ENCODE measurements at regions not wholly inside any gene's neighbourhood (a gene's known extent, or its start where the extent isn't known, plus 50 kb on each side); places are given as distances from the start of the nearest gene placed in this dataset.
"Not testable (repeated sequence)": the region's sequence is repeated elsewhere in the genome, so short reads cannot be mapped to it uniquely, and the experiment has no call there.

DNA sequence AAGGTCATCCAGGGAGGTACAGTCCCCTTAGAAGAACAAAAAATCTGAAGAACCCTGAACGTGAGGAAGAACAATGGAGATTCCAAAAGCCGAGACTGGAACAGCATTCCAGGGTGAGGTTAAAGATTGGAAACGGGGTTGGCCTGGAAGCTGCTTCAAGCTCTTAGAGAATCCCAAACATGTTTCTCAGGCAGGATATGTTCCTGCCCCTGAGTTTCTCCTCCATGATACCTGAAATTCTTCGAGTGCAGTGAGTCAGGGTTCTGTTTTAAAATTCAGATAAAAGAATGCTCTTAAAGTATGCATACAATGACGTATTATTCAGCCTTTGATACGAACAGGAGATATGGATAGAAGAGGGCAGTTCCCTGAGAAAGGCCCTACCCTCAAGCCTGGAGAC, 293.1 kb downstream of the HS3ST3B1 start:
- no peak for DNase-seq

DNA sequence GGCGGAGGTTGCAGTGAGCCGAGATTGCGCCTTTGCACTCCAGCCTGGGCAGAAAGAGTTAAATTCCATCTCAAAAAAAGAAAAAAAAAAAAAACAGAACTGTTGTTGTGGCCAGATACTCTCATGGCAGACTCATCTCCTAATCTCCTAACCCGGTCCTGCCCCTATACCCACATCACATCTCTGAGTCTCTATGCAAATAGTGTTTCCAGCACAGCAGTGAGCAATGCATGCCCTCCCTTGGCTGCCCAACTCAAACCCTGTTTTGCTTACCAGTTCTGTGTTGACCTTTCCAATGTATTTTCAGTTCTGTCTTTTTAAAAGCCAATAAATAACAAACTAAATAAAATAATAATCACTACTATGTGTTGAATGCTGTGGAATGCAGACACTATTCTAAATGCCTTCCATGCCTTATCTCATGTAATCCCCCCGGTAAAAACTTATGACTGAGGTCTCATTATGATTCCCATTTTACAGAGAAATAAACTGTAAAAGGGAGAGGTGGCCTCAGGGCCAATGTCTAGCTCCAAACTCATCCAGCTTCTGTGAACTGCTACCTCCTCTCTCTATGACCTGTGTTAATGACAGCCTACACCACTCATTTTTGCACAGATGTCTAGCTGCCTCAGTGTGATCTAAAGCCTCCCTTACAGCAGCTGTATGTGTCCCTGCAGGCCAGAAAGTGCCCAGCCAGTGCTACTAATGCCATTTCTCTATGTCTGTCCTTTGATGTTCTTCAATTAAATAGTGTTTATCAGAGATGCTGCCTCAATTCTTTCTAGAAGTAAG, 289.8 kb downstream of the HS3ST3B1 start:
- no peak for DNase-seq

DNA sequence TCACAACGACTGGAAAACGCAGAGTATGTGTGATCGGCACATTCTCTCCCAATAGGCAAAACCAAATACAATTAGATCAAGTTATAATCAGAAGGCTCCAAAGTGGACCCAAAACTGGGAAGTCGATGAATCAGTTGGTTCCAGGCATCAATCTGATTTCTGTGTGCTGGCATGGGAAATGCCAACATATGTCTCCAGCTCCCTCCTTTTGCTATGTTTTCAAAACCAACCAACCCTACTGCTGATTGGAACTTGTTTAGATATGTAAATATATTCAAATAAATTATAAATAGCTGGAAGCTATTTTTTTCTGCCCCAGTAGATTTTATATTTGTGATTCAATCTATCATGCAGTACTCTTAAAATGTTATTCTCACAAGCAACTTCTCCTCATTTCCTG, 284.2 kb downstream of the HS3ST3B1 start:
- DNase-seq: no peak

DNA sequence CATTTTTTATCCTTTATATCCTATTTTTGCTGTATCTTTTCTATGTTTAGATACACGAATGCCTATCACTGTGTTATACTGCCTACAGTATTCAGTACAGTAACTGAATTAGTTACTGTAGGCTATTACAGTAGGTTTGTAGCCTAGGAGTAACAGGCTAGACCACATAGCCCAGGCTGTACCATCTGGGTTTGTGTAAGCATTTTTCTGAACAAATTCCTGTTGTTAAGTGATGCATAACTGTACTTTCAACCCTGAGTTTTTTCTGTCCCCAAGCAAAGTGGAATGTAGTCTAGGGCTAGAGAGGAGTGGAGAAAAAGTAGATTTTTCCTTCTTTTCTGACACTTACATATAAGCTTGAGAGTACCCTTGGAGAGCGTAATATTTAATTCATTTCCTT, 282.1 kb downstream of the HS3ST3B1 start:
- DNase-seq: no peak

DNA sequence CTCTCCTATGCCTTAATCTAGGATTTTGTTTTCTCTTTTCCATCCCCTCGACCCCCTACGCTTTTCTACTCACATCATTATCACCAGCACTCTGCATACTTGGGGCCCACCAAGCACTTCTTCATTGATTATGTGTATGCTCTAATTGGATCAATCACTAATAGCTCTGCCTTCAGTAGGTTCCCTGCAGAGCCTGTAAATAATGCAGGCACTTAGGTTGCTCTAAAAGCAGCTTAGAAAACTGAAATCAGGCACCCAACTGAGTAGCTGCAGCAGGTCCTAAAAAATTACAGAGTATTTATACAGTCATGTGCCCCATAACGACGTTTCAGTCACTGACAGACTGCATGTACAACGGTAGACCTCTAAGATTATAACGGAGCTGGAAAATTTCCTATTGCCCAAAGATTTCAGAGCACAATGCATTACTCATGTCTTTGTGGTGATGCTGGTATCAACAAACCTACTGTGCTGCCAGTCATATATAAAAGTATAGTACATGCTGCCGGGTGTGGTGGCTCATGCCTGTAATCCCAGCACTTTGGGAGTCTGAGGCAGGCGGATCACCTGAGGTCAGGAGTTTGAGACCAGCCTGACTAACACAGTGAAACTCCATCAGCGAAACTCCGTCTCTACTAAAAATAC, 280.4 kb downstream of the HS3ST3B1 start:
- DNase-seq: no peak

DNA sequence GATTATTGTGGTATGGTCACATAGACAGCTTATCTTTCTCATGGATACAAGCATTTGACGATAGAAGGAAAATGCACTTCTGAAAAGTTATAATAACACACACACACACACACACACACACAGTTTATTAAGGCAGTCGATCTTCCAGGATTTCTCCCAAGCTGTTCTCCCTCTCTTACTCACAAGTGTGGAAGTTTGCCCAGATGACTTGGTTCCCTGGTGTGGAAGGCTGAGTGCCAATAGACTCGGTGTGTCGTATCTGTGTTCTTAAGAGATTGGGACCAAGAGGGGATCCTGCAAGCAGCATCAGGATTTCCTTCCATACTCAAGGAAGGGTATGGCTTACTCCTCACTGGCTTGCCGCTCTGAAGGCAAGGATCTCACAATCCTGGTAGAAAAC, 279.6 kb downstream of the HS3ST3B1 start:
- DNase-seq: no peak

DNA sequence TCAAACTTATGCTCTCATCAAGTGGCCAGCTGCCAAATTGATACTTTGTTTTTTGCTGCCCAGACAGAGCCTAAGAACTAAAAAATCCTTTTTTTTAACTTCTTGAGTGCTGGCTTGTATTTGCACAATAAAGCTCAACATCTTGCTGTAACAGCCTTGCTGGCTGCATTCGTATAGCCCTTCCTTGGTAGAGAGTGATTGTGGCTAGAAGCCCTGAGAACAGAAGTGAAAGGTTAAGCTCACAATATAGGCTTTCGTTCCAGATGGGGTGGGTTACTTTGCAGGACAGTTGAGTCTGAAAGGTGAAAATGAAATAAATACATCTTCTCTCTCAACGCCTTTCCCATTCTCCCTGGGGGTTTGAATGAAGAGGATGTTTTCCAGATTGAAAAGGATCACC, 278.8 kb downstream of the HS3ST3B1 start:
- no peak for DNase-seq

DNA sequence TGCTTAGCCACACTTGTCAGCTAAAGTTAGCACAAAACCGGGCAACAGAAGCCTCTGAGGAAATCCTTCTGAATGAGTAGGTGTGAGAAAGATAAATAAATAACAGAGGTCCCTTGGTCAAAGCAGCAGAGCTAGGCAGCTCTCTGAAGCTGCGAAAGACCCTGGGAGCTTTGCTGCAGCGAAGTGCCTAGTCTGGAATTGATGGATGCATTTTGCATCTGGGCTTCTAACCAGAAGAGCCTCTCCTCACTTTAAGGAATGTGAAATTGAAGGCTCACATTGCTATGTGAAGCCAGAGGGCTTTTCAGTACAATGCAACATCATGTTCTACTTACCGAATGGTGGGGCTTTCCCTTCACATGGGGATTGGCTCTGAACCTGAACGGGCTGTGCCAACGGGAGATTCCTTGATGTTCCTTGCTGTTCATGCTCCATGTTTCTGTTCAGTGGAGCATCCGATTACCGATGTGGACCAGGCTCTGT, 274.6 kb downstream of the HS3ST3B1 start:
- no peak for DNase-seq

DNA sequence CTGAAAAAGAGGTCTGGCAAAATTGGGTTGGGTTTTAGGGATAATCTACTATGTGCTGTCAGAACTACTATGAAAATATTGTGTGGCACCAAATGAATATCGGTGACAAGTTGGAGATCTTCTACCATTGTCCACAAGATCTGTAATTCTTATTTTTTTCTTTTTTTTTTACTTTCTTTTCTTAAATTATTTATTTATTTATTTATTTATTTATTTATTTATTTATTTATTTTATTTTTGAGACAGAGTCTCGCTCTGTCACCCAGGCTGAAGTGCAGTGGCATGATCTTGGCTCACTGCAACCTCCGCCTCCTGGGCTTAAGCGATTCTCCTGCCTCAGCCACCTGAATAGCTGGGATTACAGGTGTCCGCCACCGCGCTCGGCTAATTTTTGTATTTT, 259.4 kb downstream of the HS3ST3B1 start:
- DNase-seq: not testable (repeated sequence)

DNA sequence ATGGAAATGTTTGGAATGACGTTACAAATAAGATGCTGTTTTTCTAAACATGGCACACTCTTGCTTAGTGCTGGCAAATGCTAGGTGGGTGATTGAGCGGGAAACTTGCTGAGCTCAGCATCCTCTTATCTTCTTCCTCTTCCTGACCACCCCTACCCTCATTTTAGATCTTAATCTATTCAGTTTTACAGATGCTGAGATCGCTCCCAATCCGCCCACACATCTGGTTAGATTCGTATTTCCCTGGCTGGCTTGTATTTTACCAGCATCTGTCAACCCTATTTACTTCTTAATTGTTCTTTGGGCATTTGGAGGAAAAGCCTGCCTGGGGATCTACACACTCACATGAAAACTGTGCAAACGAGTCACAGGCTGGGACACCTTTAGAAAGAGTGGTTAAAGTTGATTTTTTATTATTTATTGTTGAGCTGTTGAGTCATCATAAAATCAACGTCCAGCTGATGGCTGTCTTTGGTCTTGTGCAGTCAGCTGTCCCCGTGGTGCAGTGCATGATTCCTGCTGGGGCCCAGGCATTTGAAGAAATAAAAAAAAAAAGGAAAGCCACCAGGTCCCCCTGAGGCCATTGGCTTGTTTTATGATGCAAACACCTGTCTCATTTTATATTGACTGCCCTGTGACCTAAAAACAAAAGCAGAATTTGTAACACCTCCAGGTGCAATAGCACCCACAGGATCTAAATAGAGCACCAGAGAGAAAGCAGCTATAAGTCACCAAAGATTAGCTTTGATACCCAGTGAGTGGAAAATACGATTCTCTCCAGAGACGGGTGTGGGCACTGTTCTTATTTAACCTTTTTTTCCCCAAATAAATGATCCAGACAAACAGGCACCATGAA, 258.6 kb downstream of the HS3ST3B1 start:
- DNase-seq: no peak

DNA sequence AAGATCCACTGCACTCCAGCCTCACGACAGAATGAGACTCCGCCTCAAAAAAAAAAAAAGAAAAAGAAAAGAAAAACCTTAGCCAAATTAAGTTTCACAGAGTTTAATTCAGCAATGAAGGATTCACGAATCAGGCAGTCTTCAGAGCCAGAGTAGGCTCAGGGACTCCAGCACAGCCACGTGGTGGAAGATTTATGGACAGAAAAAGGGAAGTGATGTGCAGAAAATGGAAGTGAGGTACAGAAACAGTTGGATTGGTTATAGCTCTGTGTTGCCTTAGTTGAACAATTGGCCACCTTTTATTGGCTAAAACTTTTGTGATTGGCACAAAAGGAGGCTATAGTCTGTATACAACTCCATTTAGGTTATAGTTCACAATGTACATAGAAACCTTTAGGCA, 256.6 kb downstream of the HS3ST3B1 start:
- no peak for DNase-seq

DNA sequence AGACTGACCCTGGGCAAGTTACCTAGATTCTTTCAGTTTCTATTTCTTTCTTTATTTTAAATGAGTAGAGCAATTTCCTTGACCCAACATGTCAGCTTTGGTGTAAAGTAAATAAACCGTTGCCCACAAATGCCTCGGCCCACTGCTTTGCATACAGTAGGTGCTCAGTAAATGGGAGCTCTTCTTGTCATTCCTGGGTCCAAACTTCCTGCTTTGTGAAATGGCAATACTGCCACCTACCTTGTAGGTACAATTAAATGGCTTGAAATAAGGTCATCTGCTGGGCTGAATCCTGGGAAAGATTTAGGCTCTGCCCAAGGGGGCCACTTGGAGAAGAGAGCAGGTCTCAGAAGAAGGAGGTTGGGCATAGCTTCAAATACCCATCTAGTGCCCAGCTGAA, 253.0 kb downstream of the HS3ST3B1 start:
- no peak for DNase-seq

DNA sequence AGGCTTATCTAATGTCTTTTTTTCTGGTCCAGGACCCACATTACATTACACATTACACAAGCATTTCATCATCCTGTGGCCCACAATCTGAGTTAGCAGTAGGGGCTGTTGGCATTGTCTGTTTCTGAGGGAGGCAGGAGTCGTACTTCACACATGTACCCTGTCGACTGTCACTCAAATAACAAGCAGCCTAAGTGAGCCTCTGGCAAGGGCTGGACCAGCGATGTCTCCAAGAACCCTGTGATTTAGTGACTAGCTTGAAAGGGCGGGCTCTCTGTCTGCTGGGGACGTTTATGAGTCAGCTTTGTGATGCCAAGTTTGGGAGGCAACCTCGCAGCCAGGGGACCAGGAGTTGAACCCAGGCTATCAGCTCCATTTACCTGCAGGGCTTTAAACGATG, 251.4 kb downstream of the HS3ST3B1 start:
- DNase-seq: no peak

DNA sequence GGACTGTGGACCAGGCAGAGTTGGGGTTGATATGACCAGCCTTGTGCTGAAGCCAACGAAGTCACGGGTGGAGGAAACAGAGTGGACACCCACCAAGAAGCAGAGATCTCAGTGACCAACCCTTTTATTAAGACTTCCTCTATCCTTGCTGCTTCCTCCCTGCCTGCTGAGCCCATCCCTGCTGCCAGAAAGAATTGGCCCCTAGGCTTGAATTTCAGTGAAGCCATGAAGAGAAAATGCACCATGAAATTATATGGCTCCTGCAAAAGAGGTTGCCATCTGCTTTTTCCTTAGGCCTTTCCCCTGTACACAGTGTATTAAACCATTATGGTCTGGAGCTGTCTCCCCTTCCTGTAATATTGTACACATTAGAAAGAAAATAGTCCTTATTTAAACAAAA, 246.7 kb downstream of the HS3ST3B1 start:
- no peak for DNase-seq

DNA sequence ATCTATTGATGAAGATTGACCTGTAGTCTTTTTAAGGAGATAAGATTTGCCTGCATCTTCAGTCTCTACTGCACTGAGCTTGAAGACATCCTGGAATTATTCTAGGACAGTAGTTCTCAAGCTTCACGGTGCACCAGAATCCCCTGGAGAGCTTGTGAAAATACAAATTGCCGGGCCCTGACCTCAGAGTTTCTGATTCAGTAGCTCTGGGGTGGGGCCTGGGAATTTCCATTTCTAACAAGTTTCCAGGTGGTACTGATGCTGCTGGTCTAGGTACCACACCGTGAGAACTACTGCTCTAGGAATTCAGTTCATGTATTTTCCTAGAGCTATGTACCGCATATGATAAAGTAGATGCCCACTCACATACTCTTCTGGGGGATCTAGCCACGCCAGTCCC, 246.1 kb downstream of the HS3ST3B1 start:
- no peak for DNase-seq

DNA sequence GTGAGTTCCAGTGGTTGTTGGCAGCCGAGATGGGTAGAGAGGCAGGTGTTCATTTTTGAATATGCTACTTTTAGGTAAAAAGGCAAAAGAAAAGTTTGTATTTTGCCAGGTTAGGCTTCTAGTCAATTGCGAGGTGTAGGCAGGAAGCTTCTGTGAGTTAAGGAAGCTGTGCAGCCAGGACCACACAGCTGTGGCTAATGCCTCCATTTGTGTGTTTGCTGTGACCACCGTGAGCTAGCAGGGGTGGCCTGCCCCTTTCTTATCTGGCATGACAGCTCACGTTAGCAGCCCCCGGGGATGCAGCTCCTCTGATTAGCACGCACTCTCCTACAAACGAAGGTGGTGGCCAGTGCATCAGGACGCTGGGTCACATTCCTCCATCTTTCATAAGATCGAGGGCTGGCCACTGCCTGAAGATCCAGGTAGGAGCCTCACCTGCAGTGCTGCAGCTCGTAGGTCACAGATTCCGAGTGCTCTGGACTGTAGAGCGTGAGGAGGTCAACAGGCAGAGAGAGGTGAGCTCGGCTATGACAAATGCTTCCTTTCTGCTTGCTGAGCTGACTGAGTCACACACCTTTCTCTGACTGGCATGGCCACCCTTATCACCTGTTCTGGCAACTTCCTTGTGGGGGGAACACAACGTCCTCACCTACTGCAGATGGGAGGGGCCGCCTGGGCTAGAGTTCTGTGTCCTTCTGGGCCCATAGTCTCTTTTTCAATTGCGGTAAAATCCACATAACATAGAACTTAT, 244.4 kb downstream of the HS3ST3B1 start:
- no peak for DNase-seq

DNA sequence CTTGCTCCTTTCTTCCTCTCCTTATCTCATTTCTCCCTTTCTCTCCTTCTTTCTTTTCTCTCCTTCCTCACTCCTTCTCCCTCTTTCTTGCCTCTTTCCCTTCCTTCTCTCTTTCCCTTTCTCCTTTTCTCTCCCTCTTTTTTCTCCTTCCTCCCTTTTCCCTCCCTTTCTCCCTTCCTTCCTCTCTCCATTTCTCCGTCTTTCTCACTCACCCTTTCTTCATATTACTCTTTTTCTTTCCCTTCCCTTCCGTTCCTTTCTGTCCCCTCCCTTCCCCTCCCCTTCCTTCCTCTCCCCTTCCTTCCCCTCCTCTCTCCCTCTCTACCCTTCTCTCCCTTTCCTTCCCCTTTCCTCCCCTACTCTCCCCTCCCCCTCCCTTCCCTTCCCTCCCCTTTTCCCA, 240.8 kb downstream of the HS3ST3B1 start:
- DNase-seq: no peak

DNA sequence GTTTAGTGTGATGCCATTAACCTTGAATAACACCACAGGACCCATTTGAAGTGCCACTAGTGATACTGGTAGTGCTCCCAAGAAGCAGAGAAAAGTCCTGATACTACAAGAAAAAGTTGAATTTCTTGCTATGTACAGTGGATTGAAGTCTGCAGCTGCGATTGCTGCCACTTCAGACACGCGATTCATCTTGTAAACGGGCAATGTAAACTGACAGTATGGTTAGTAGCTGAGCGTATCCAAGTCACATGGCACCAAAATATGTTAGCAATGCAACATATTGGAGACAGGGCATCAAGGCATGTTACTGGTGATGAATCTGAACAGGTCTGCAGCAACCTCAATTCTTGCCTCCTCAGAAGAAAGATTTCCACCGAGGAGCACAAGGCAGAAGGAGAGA, 238.9 kb downstream of the HS3ST3B1 start:
- no peak for DNase-seq

DNA sequence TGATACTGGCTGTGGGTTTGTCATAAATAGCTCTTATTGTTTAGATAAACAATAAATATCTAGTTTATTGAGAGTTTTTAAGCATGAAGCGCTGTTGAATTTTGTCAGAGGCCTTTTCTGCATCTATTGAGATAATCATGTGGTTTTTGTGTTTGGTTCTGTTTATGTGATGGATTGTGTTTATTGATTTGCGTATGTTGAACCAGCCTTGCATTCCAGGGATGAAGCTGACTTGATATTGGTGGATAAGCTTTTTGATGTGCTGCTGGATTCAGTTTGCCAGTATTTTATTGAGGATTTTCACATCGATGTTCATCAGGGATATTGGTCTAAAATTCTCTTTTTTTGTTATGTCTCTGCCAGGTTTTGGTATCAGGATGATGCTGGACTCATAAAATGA, 231.4 kb downstream of the HS3ST3B1 start:
- DNase-seq: not testable (repeated sequence)

DNA sequence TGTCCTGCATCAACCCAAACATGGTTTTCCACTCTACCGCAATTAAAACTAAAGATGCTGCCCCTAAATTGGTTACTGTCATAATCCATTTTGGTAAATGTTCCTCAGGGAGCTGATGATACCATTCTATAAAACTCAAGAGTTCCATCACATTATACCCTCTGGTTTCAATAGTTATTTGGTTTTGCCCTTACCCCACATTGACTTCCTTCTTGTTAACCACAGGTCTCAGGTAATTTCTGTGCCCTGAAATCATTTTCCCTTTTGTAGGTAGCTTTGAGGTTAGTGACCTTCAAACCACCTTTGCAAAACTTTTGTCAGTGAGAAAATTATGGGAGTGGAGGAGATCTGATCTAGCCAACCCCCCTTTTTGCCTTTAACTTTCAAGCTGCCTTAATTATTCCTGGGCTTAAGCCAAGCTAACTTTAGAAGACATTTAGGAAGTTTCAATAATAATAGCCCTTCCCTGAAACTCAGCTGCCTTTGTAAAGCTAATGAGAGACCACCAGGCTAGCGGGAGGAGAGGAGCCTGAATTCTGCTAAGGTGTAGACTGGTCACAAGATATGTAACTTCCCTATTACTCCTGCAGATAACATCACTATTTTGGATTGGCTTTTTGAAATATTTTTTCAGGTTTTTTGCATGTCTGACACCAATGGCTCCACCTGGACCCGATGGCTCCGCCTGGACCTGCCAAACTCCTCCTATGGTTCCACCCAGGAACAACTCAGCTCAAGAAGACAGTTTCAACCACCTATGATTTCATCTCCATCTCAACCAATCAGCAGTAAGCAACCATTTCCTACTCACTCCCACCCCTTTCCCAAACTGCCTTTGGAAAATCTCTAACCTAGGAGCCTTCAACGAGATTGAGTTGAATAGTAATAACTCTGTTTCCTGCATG, 224.9 kb downstream of the HS3ST3B1 start:
- no peak for DNase-seq

DNA sequence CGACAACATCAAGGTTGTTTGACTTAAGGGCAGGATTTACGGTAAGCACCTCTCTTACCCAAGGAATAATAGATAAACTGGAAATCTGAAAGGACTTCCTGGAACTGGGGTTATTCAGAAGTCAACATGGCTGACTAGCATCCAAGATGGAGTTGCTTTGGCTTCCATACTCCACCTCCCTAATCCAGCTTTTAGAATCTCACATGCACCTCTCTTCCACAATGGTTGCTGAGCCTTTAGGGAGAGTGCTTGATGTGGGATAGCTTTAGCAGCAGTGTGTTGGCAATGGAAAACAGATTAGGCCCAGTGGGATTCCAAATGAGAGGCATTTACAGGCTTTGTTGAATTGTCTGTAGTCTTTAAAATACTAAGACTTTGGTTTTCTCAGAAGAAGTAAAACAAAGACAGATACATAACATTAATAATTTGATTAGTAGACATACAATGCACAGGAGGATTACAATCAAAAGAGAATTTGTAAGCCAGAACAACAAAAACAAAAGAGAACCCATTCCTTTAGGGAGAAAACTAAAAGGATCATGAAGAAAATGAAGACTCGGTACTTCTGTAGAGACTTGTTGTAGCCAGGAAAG, 222.0 kb downstream of the HS3ST3B1 start:
- DNase-seq: no peak
